H1 (cell line): ENCODE measurements at regions not wholly inside any gene's neighbourhood (a gene's known extent, or its start where the extent isn't known, plus 50 kb on each side); places are given as distances from the start of the nearest gene placed in this dataset.

Experiments used
- TEAD4 ChIP-seq: IDR thresholded peaks from 2 replicates; pipeline ENCODE4 v1.6.1; 2012; ENCODE audit warnings: low read depth, low read length, inconsistent platforms, mixed read lengths
- USF2 ChIP-seq: IDR thresholded peaks from 2 replicates; pipeline ENCODE4 v1.6.1; 2011; ENCODE audit warnings: low read length, improper control_type of control experiment
- TF ChIP-seq, protein P1 (sequence below): IDR thresholded peaks from 2 replicates; pipeline ENCODE4 v1.6.1; 2012; ENCODE audit warnings: inconsistent platforms

DNA sequence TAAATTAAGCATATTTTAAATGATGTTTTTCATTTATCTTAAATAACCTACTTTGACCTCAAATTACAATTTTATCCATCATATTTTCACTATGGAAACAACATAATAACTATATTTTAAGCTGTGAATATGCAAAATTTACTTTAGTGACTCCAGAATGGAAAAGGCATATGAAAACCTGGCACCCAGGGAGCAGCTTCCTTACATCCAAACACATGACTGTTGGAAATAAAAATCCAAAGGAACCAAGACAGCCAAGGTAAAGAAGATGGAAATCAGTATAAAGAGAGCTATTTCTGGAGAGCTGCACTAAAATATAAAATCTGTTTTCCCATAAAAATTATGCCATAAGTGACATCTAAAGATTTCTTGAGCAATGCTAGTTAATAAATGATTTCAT, 140.3 kb upstream of the FTMT start (continued):
- TF ChIP-seq, protein P1, sequence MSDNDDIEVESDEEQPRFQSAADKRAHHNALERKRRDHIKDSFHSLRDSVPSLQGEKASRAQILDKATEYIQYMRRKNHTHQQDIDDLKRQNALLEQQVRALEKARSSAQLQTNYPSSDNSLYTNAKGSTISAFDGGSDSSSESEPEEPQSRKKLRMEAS, result no peak
- no peak for TF ChIP-seq TEAD4
- TF ChIP-seq USF2, result no peak
